HEK293T (cell line): ENCODE measurements at regions not wholly inside any gene's neighbourhood (a gene's known extent, or its start where the extent isn't known, plus 50 kb on each side); places are given as distances from the start of the nearest gene placed in this dataset.

ENCODE experiments used
- BHLHE40 ChIP-seq: fragments of 450-650 bp; IDR thresholded peaks from 2 replicates; pipeline ENCODE4 v1.6.1; 2016; ENCODE audit warnings: mild to moderate bottlenecking, moderate library complexity, borderline replicate concordance
- CTBP1 ChIP-seq: fragments of 450-650 bp; IDR thresholded peaks from 2 replicates; pipeline ENCODE4 v1.6.1; 2016; ENCODE audit warnings: borderline replicate concordance
- ELF4 ChIP-seq: fragments of 450-650 bp; IDR thresholded peaks from 2 replicates; pipeline ENCODE4 v1.6.1; 2017; ENCODE audit warnings: antibody characterized with exemption
- FOXA1 ChIP-seq: fragments of 450-650 bp; IDR thresholded peaks from 2 replicates; pipeline ENCODE4 v1.6.1; 2016; ENCODE audit warnings: mild to moderate bottlenecking
- FOXK2 ChIP-seq: fragments of 450-650 bp; IDR thresholded peaks from 2 replicates; pipeline ENCODE4 v1.6.1; 2016; ENCODE audit warnings: mild to moderate bottlenecking
- FOXM1 ChIP-seq: fragments of 450-650 bp; IDR thresholded peaks from 2 replicates; pipeline ENCODE4 v1.6.1; 2017; ENCODE audit warnings: mild to moderate bottlenecking, borderline replicate concordance
- HDGF ChIP-seq: fragments of 450-650 bp; IDR thresholded peaks from 2 replicates; pipeline ENCODE4 v1.6.1; 2017; ENCODE audit warnings: antibody characterized with exemption, borderline replicate concordance
- L3MBTL2 ChIP-seq: fragments of 450-650 bp; conservative IDR thresholded peaks from 2 replicates; pipeline ENCODE4 v1.6.1; 2016; ENCODE audit warnings: mild to moderate bottlenecking
- LEF1 ChIP-seq: fragments of 450-650 bp; IDR thresholded peaks from 2 replicates; pipeline ENCODE4 v1.6.1; 2017; ENCODE audit warnings: mild to moderate bottlenecking, borderline replicate concordance
- NFRKB ChIP-seq: fragments of 450-650 bp; IDR thresholded peaks from 2 replicates; pipeline ENCODE4 v1.6.1; 2016; ENCODE audit warnings: mild to moderate bottlenecking, moderate library complexity
- SP1 ChIP-seq: fragments of 450-650 bp; IDR thresholded peaks from 2 replicates; pipeline ENCODE4 v1.6.1; 2017
- SUZ12 ChIP-seq: fragments of 450-650 bp; IDR thresholded peaks from 2 replicates; pipeline ENCODE4 v1.6.1; 2016; ENCODE audit warnings: mild to moderate bottlenecking
- TARDBP ChIP-seq: fragments of 450-650 bp; IDR thresholded peaks from 2 replicates; pipeline ENCODE4 v1.6.1; 2016
- ZNF384 ChIP-seq: fragments of 450-650 bp; IDR thresholded peaks from 2 replicates; pipeline ENCODE4 v1.6.1; 2016

GRCh38 chr5:125325488-125326149, 579.2 kb upstream of the ZNF608 start:
- TF ChIP-seq SUZ12 (no peak), TARDBP (no peak), BHLHE40 (no peak), ZNF384 (peak; percentile 88), NFRKB (no peak), FOXM1 (no peak), L3MBTL2 (no peak), LEF1 (no peak), HDGF (no peak), ELF4 (no peak), SP1 (no peak), FOXA1 (no peak), FOXK2 (no peak), CTBP1 (peak; percentile 82)
